ENCODE measurements at regions not wholly inside any gene's neighbourhood (a gene's known extent, or its start where the extent isn't known, plus 50 kb on each side); places are given as distances from the start of the nearest gene placed in this dataset.

GRCh38 chr1:234724516-234725176 is 114.7 kb upstream of the IRF2BP2 start (continued):
- no peak for TF ChIP-seq CEBPZ (IDR thresholded peaks at IDR 0.05; ENCODE audit: low read length)
- TF ChIP-seq ZFP1 (CRISPR knock-in tag; IDR thresholded peaks at IDR 0.05) = peak; percentile 47; the same call in 1 of the 2 replicates
- TF ChIP-seq NR3C1 (CRISPR knock-in tag; IDR thresholded peaks at IDR 0.05) = no peak
- TF ChIP-seq ZBTB25 (CRISPR knock-in tag; IDR thresholded peaks at IDR 0.05) = peak; percentile 13; the same call in 1 of the 2 replicates
- TF ChIP-seq ZNF451 (CRISPR knock-in tag; IDR thresholded peaks at IDR 0.05) = peak; percentile 59; the same call in 1 of the 2 replicates
- no peak for TF ChIP-seq ZNF792 (CRISPR knock-in tag; IDR thresholded peaks at IDR 0.05)
- peak; percentile 72; the same call in 1 of the 2 replicates for TF ChIP-seq GFI1 (CRISPR knock-in tag; IDR thresholded peaks at IDR 0.05; ENCODE audit: borderline replicate concordance)
- TF ChIP-seq CREB3 (CRISPR knock-in tag; IDR thresholded peaks at IDR 0.05) = no peak
- no peak for TF ChIP-seq MED13 (CRISPR knock-in tag; IDR thresholded peaks at IDR 0.05)
- TF ChIP-seq DBP (CRISPR knock-in tag; IDR thresholded peaks at IDR 0.05; ENCODE audit: not compliant biosample characterization) = no peak
- TF ChIP-seq ZNF383 (CRISPR knock-in tag; IDR thresholded peaks at IDR 0.05; ENCODE audit: borderline replicate concordance) = no peak
- no peak for TF ChIP-seq ZNF737 (CRISPR knock-in tag; IDR thresholded peaks at IDR 0.05; ENCODE audit: borderline replicate concordance)
- peak; percentile 15; the same call in 1 of the 2 replicates for TF ChIP-seq FOXK1 (CRISPR knock-in tag; IDR thresholded peaks at IDR 0.05; ENCODE audit: borderline replicate concordance, low read depth)
- no peak; the same call in 1 of the 2 replicates for TF ChIP-seq ZNF275 (CRISPR knock-in tag; IDR thresholded peaks at IDR 0.05; ENCODE audit: borderline replicate concordance)
- no peak for TF ChIP-seq ZNF704 (CRISPR knock-in tag; IDR thresholded peaks at IDR 0.05; ENCODE audit: borderline replicate concordance)
- peak; percentile 75; the same call in 1 of the 2 replicates for TF ChIP-seq PAF1 (CRISPR knock-in tag; IDR thresholded peaks at IDR 0.05)
- no peak for TF ChIP-seq ZNF652 (CRISPR knock-in tag; IDR thresholded peaks at IDR 0.05; ENCODE audit: borderline replicate concordance, low read depth)
- TF ChIP-seq ZNF639 (CRISPR knock-in tag; conservative IDR thresholded peaks at IDR 0.05) = no peak
- no peak; the same call in 1 of the 2 replicates for TF ChIP-seq CBFB (CRISPR knock-in tag; IDR thresholded peaks at IDR 0.05)
